ENCODE measurements at regions not wholly inside any gene's neighbourhood (a gene's known extent, or its start where the extent isn't known, plus 50 kb on each side); places are given as distances from the start of the nearest gene placed in this dataset.

GRCh38 chr3:66588340-66588847, 87.6 kb upstream of the LRIG1 start:
- TF ChIP-seq POLR2A (IDR thresholded peaks at IDR 0.05; ENCODE audit: low read depth, low read length) (no peak), POLR2AphosphoS5 (IDR thresholded peaks at IDR 0.05; ENCODE audit: low read depth, low read length) (no peak), TAF1 (IDR thresholded peaks at IDR 0.05; ENCODE audit: low read depth, low read length) (no peak), SPI1 (IDR thresholded peaks at IDR 0.05; ENCODE audit: low read depth, low read length) (no peak), PAX5 (IDR thresholded peaks at IDR 0.05; ENCODE audit: insufficient read depth, low read length, severe bottlenecking) (no peak), POU2F2 (IDR thresholded peaks at IDR 0.05; ENCODE audit: low read depth, low read length) (no peak)
- FAIRE-seq (no peak), DNase-seq (ENCODE audit: insufficient read length, low spot score) (no peak)

GRCh38 chr3:66592016-66592761, 91.4 kb upstream of the LRIG1 start:
- no peak for TF ChIP-seq POLR2A (IDR thresholded peaks at IDR 0.05; ENCODE audit: low read depth, low read length)
- no peak for TF ChIP-seq POU2F2 (IDR thresholded peaks at IDR 0.05; ENCODE audit: low read depth, low read length)
- no peak for TF ChIP-seq TAF1 (IDR thresholded peaks at IDR 0.05; ENCODE audit: low read depth, low read length)
- no peak for TF ChIP-seq PAX5 (IDR thresholded peaks at IDR 0.05; ENCODE audit: insufficient read depth, low read length, severe bottlenecking)
- no peak for TF ChIP-seq POLR2AphosphoS5 (IDR thresholded peaks at IDR 0.05; ENCODE audit: low read depth, low read length)
- TF ChIP-seq SPI1 (IDR thresholded peaks at IDR 0.05; ENCODE audit: low read depth, low read length): no peak
- FAIRE-seq: no peak
- no peak for DNase-seq (ENCODE audit: insufficient read length, low spot score)

GRCh38 chr3:66592927-66593625, 92.3 kb upstream of the LRIG1 start:
- TF ChIP-seq SPI1 (IDR thresholded peaks at IDR 0.05; ENCODE audit: low read depth, low read length) (no peak), TAF1 (IDR thresholded peaks at IDR 0.05; ENCODE audit: low read depth, low read length) (no peak), POU2F2 (IDR thresholded peaks at IDR 0.05; ENCODE audit: low read depth, low read length) (no peak), POLR2AphosphoS5 (IDR thresholded peaks at IDR 0.05; ENCODE audit: low read depth, low read length) (no peak), POLR2A (IDR thresholded peaks at IDR 0.05; ENCODE audit: low read depth, low read length) (no peak), PAX5 (IDR thresholded peaks at IDR 0.05; ENCODE audit: insufficient read depth, low read length, severe bottlenecking) (no peak)
- DNase-seq (ENCODE audit: insufficient read length, low spot score) (no peak), FAIRE-seq (no peak)

GRCh38 chr3:66593978-66594377, 93.2 kb upstream of the LRIG1 start:
- FAIRE-seq (no peak), DNase-seq (ENCODE audit: insufficient read length, low spot score) (no peak)
- TF ChIP-seq SPI1 (IDR thresholded peaks at IDR 0.05; ENCODE audit: low read depth, low read length) (no peak), POLR2AphosphoS5 (IDR thresholded peaks at IDR 0.05; ENCODE audit: low read depth, low read length) (no peak), POLR2A (IDR thresholded peaks at IDR 0.05; ENCODE audit: low read depth, low read length) (no peak), TAF1 (IDR thresholded peaks at IDR 0.05; ENCODE audit: low read depth, low read length) (no peak), PAX5 (IDR thresholded peaks at IDR 0.05; ENCODE audit: insufficient read depth, low read length, severe bottlenecking) (no peak), POU2F2 (IDR thresholded peaks at IDR 0.05; ENCODE audit: low read depth, low read length) (no peak)

GRCh38 chr3:66597308-66597863, 96.6 kb upstream of the LRIG1 start:
- DNase-seq (ENCODE audit: insufficient read length, low spot score) (no peak), FAIRE-seq (no peak)
- no peak for TF ChIP-seq PAX5 (IDR thresholded peaks at IDR 0.05; ENCODE audit: insufficient read depth, low read length, severe bottlenecking)
- no peak for TF ChIP-seq POU2F2 (IDR thresholded peaks at IDR 0.05; ENCODE audit: low read depth, low read length)
- TF ChIP-seq POLR2A (IDR thresholded peaks at IDR 0.05; ENCODE audit: low read depth, low read length): no peak
- no peak for TF ChIP-seq SPI1 (IDR thresholded peaks at IDR 0.05; ENCODE audit: low read depth, low read length)
- no peak for TF ChIP-seq POLR2AphosphoS5 (IDR thresholded peaks at IDR 0.05; ENCODE audit: low read depth, low read length)

- no peak for FAIRE-seq
Observed at GRCh38 chr3:66598168-66598567, 97.3 kb upstream of the LRIG1 start.

GRCh38 chr3:66602237-66602636, 101.4 kb upstream of the LRIG1 start:
- TF ChIP-seq POU2F2 (IDR thresholded peaks at IDR 0.05; ENCODE audit: low read depth, low read length) (no peak), PAX5 (IDR thresholded peaks at IDR 0.05; ENCODE audit: insufficient read depth, low read length, severe bottlenecking) (no peak), POLR2AphosphoS5 (IDR thresholded peaks at IDR 0.05; ENCODE audit: low read depth, low read length) (no peak), TAF1 (IDR thresholded peaks at IDR 0.05; ENCODE audit: low read depth, low read length) (no peak), POLR2A (IDR thresholded peaks at IDR 0.05; ENCODE audit: low read depth, low read length) (no peak), SPI1 (IDR thresholded peaks at IDR 0.05; ENCODE audit: low read depth, low read length) (no peak)
- no peak for FAIRE-seq

More at GRCh38 chr3:66598168-66598567, 97.3 kb upstream of the LRIG1 start:
- TF ChIP-seq TAF1 (IDR thresholded peaks at IDR 0.05; ENCODE audit: low read depth, low read length) (no peak), POLR2A (IDR thresholded peaks at IDR 0.05; ENCODE audit: low read depth, low read length) (no peak), PAX5 (IDR thresholded peaks at IDR 0.05; ENCODE audit: insufficient read depth, low read length, severe bottlenecking) (no peak), SPI1 (IDR thresholded peaks at IDR 0.05; ENCODE audit: low read depth, low read length) (no peak), POLR2AphosphoS5 (IDR thresholded peaks at IDR 0.05; ENCODE audit: low read depth, low read length) (no peak), POU2F2 (IDR thresholded peaks at IDR 0.05; ENCODE audit: low read depth, low read length) (no peak)
- DNase-seq (ENCODE audit: insufficient read length, low spot score): no peak

GRCh38 chr3:66602691-66603090, 101.9 kb upstream of the LRIG1 start:
- FAIRE-seq: no peak
- no peak for TF ChIP-seq PAX5 (IDR thresholded peaks at IDR 0.05; ENCODE audit: insufficient read depth, low read length, severe bottlenecking)
- no peak for TF ChIP-seq POLR2A (IDR thresholded peaks at IDR 0.05; ENCODE audit: low read depth, low read length)
- no peak for TF ChIP-seq POLR2AphosphoS5 (IDR thresholded peaks at IDR 0.05; ENCODE audit: low read depth, low read length)
- DNase-seq (ENCODE audit: insufficient read length, low spot score): no peak

More at GRCh38 chr3:66602237-66602636, 101.4 kb upstream of the LRIG1 start:
- no peak for DNase-seq (ENCODE audit: insufficient read length, low spot score)

- TF ChIP-seq PAX5 (IDR thresholded peaks at IDR 0.05; ENCODE audit: insufficient read depth, low read length, severe bottlenecking) (no peak), TAF1 (IDR thresholded peaks at IDR 0.05; ENCODE audit: low read depth, low read length) (no peak), SPI1 (IDR thresholded peaks at IDR 0.05; ENCODE audit: low read depth, low read length) (no peak), POU2F2 (IDR thresholded peaks at IDR 0.05; ENCODE audit: low read depth, low read length) (no peak), POLR2AphosphoS5 (IDR thresholded peaks at IDR 0.05; ENCODE audit: low read depth, low read length) (no peak), POLR2A (IDR thresholded peaks at IDR 0.05; ENCODE audit: low read depth, low read length) (no peak)
- FAIRE-seq (no peak), DNase-seq (ENCODE audit: insufficient read length, low spot score) (no peak)
Observed at GRCh38 chr3:66603151-66603611, 102.4 kb upstream of the LRIG1 start.
